ENCODE measurements at regions not wholly inside any gene's neighbourhood (a gene's known extent, or its start where the extent isn't known, plus 50 kb on each side); places are given as distances from the start of the nearest gene placed in this dataset.

- Histone ChIP-seq H3K4me3 (ENCODE audit: low read length) (no peak overlapping the region), H3K27me3 (ENCODE audit: insufficient read depth, low read depth, low read length) (no peaks in the 10 kb centered on the region), H3K4me2 (ENCODE audit: low read length) (no peak overlapping the region), H2AFZ (ENCODE audit: low read depth, low read length) (no peak overlapping the region), H3K27ac (ENCODE audit: low read length) (no peak overlapping the region), H3K79me2 (replicated peaks; ENCODE audit: insufficient read depth, low read length) (no peaks in the 10 kb centered on the region), H4K20me1 (ENCODE audit: insufficient read depth) (no peaks in the 10 kb centered on the region), H3F3A (ENCODE audit: insufficient read depth, low read length, poor library complexity, severe bottlenecking) (no peaks in the 10 kb centered on the region), H3K9me2 (ENCODE audit: insufficient read depth, low read length) (no peaks in the 10 kb centered on the region), H3K9me3 (ENCODE audit: low read length) (no peaks in the 10 kb centered on the region), H3K9ac (ENCODE audit: low read length) (no peak overlapping the region), H3K36me3 (ENCODE audit: insufficient read depth, low read length) (no peaks in the 10 kb centered on the region)
- TF ChIP-seq SMC3 (conservative IDR thresholded peaks at IDR 0.05; ENCODE audit: poor library complexity) (no peak), TAF1 (IDR thresholded peaks at IDR 0.05; ENCODE audit: low read depth) (no peak), EZH2 (IDR thresholded peaks at IDR 0.05; ENCODE audit: borderline replicate concordance, insufficient read depth, low read length, poor library complexity, severe bottlenecking) (no peak), RAD21 (conservative IDR thresholded peaks at IDR 0.05) (no peak), MXI1 (conservative IDR thresholded peaks at IDR 0.05; ENCODE audit: poor library complexity, severe bottlenecking) (no peak), POLR2AphosphoS5 (IDR thresholded peaks at IDR 0.05) (no peak), EP300 (conservative IDR thresholded peaks at IDR 0.05; ENCODE audit: poor library complexity, severe bottlenecking) (no peak)
- TF ChIP-seq, protein P1, sequence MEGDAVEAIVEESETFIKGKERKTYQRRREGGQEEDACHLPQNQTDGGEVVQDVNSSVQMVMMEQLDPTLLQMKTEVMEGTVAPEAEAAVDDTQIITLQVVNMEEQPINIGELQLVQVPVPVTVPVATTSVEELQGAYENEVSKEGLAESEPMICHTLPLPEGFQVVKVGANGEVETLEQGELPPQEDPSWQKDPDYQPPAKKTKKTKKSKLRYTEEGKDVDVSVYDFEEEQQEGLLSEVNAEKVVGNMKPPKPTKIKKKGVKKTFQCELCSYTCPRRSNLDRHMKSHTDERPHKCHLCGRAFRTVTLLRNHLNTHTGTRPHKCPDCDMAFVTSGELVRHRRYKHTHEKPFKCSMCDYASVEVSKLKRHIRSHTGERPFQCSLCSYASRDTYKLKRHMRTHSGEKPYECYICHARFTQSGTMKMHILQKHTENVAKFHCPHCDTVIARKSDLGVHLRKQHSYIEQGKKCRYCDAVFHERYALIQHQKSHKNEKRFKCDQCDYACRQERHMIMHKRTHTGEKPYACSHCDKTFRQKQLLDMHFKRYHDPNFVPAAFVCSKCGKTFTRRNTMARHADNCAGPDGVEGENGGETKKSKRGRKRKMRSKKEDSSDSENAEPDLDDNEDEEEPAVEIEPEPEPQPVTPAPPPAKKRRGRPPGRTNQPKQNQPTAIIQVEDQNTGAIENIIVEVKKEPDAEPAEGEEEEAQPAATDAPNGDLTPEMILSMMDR (IDR thresholded peaks at IDR 0.05; ENCODE audit: poor library complexity, severe bottlenecking) = no peak
- TF ChIP-seq, protein P2, sequence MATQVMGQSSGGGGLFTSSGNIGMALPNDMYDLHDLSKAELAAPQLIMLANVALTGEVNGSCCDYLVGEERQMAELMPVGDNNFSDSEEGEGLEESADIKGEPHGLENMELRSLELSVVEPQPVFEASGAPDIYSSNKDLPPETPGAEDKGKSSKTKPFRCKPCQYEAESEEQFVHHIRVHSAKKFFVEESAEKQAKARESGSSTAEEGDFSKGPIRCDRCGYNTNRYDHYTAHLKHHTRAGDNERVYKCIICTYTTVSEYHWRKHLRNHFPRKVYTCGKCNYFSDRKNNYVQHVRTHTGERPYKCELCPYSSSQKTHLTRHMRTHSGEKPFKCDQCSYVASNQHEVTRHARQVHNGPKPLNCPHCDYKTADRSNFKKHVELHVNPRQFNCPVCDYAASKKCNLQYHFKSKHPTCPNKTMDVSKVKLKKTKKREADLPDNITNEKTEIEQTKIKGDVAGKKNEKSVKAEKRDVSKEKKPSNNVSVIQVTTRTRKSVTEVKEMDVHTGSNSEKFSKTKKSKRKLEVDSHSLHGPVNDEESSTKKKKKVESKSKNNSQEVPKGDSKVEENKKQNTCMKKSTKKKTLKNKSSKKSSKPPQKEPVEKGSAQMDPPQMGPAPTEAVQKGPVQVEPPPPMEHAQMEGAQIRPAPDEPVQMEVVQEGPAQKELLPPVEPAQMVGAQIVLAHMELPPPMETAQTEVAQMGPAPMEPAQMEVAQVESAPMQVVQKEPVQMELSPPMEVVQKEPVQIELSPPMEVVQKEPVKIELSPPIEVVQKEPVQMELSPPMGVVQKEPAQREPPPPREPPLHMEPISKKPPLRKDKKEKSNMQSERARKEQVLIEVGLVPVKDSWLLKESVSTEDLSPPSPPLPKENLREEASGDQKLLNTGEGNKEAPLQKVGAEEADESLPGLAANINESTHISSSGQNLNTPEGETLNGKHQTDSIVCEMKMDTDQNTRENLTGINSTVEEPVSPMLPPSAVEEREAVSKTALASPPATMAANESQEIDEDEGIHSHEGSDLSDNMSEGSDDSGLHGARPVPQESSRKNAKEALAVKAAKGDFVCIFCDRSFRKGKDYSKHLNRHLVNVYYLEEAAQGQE (IDR thresholded peaks at IDR 0.05; ENCODE audit: borderline replicate concordance) = no peak
These were observed 854.9 kb upstream of the HTR2C start for GRCh38 chrX:113728937-113729336.

DNA sequence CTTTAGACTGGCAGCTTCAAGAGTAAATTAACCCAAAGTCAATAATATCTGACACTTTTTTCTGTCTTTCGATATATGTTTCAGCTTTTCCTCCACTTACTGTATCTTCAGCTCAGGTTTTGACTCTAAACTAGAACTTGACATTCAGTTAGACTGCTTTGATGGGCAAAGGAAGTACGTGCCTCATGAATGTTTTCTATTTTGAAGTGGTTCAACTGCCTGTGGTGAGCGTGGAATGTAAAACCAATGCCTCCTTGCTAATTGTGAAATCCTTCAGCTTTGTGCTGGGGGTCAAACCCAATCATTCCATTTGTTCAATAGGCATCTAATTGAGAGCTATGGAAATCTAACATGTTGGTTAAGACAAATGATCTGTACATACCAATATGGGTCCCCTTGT is 857.0 kb upstream of the HTR2C start:
- H3K9me3 ChIP-seq (ENCODE audit: low read length) = no peaks in the 10 kb centered on the region
- no peak overlapping the region for H3K4me3 ChIP-seq (ENCODE audit: low read length)
- H3K27me3 ChIP-seq (ENCODE audit: insufficient read depth, low read depth, low read length) = no peaks in the 10 kb centered on the region
- H4K20me1 ChIP-seq (ENCODE audit: insufficient read depth) = no peaks in the 10 kb centered on the region
- H3K79me2 ChIP-seq (replicated peaks; ENCODE audit: insufficient read depth, low read length) = no peaks in the 10 kb centered on the region
- no peak overlapping the region for H3K4me2 ChIP-seq (ENCODE audit: low read length)
- H3K27ac ChIP-seq (ENCODE audit: low read length) = no peak overlapping the region
- no peak overlapping the region for H3K9ac ChIP-seq (ENCODE audit: low read length)
- H3F3A ChIP-seq (ENCODE audit: insufficient read depth, low read length, poor library complexity, severe bottlenecking) = no peaks in the 10 kb centered on the region
- no peaks in the 10 kb centered on the region for H3K9me2 ChIP-seq (ENCODE audit: insufficient read depth, low read length)
- TF ChIP-seq POLR2AphosphoS5 (IDR thresholded peaks at IDR 0.05) = no peak
- no peak for TF ChIP-seq MXI1 (conservative IDR thresholded peaks at IDR 0.05; ENCODE audit: poor library complexity, severe bottlenecking)
- TF ChIP-seq SMC3 (conservative IDR thresholded peaks at IDR 0.05; ENCODE audit: poor library complexity) = no peak
- TF ChIP-seq, protein P2 (IDR thresholded peaks at IDR 0.05; ENCODE audit: borderline replicate concordance) = no peak
- TF ChIP-seq RAD21 (conservative IDR thresholded peaks at IDR 0.05) = no peak
- no peaks in the 10 kb centered on the region for H3K36me3 ChIP-seq (ENCODE audit: insufficient read depth, low read length)
- no peak overlapping the region for H2AFZ ChIP-seq (ENCODE audit: low read depth, low read length)
